GM19023 (cell line): ENCODE measurements at regions not wholly inside any gene's neighbourhood (a gene's known extent, or its start where the extent isn't known, plus 50 kb on each side); places are given as distances from the start of the nearest gene placed in this dataset.
"Not testable (repeated sequence)": the region's sequence is repeated elsewhere in the genome, so short reads cannot be mapped to it uniquely, and the experiment has no call there.

ENCODE experiments used
- ATAC-seq: cut with Tn5 transposase; IDR thresholded peaks from one replicate; pipeline ENCODE4 v1.9.1; 2021; ENCODE audit warnings: mild to moderate bottlenecking, moderate library complexity; ENCODE audit not compliant: unreplicated experiment

DNA sequence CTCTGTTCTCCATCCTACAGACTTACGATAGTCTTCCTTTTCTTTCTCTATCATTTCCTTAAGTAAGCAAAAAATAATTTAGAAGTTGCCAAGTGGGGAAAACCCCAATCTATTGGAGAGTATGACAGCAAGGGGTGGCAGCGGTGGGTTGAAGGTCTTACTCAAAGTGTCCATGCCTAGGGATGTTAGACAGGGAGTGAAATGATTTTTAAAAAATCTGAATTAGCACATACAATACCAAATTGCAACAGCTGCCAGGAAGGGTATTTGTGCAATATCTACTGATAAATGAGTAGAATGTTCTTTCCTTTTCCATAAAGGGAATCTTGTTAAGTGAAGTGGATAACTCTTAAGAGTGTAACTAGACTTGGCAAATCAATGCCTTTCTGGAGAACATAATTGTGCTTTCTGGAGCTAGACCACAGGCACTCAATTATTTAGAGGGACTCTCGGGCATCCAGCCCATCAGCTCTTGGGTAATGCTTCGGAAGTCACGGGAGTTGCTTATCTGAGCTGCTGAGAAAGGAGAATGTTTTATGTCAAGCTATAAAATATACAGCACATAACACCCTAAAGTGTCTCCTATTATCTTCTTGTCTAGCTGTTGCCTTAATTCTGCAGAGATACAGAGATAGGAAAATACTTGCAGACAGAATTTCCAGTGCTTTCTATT lies 151.5 kb downstream of the KCNJ2 start:
- no peak for ATAC-seq

DNA sequence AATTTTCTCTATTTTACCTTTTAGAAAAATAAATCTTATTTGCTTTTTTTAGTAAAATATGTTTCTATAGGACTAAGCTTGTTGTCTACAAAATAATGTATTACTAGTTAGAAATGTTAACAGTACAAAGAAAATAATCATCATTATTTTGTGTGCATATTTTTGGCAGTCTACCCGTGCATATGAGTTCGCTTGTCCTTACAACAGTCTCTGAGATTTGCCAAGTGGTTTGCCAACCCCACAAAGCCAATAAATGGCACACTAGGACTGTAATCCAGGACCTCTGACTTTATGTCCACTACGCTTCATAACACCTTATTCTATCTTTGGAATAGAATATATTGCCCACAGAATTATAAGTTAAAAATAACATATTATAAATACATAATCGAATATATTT lies 152.0 kb downstream of the KCNJ2 start:
- no peak for ATAC-seq

- ATAC-seq, result no peak
Measured at GRCh38 chr17:70323269-70323668, 153.9 kb downstream of the KCNJ2 start.

- ATAC-seq, result no peak
Measured at GRCh38 chr17:70324031-70324430, 154.7 kb downstream of the KCNJ2 start.

GRCh38 chr17:70327279-70327678 lies 157.9 kb downstream of the KCNJ2 start:
- no peak for ATAC-seq

GRCh38 chr17:70327723-70328122 lies 158.4 kb downstream of the KCNJ2 start:
- ATAC-seq, result no peak

- ATAC-seq, result no peak
Measured at GRCh38 chr17:70329721-70330120, 160.4 kb downstream of the KCNJ2 start.

GRCh38 chr17:70331066-70331465 lies 161.7 kb downstream of the KCNJ2 start:
- not testable (repeated sequence) for ATAC-seq

GRCh38 chr17:70332356-70333210 lies 163.3 kb downstream of the KCNJ2 start:
- ATAC-seq, result no peak

GRCh38 chr17:70336411-70336810 lies 167.1 kb downstream of the KCNJ2 start:
- ATAC-seq, result no peak

GRCh38 chr17:70338946-70339354 lies 169.6 kb downstream of the KCNJ2 start:
- no peak for ATAC-seq

DNA sequence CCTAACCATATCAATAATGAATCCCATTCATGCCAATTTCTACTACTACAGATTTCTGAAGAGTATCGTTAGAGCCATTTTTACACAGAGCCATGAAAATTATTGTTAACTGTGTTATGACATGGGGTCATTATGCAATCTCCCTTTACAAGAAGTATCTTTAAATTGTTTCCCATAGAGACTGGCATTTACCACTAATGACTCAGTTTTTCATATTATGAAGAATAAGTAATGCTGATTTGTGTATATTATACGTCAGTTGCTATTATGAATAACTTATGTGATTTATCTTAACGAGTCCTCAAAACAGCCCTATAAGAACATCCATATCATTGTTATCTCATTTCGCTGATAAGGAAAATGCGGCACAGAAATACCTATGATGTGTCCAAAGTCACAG lies 173.8 kb downstream of the KCNJ2 start:
- no peak for ATAC-seq

- no peak for ATAC-seq
Measured at GRCh38 chr17:70344386-70345060, 175.2 kb downstream of the KCNJ2 start.

DNA sequence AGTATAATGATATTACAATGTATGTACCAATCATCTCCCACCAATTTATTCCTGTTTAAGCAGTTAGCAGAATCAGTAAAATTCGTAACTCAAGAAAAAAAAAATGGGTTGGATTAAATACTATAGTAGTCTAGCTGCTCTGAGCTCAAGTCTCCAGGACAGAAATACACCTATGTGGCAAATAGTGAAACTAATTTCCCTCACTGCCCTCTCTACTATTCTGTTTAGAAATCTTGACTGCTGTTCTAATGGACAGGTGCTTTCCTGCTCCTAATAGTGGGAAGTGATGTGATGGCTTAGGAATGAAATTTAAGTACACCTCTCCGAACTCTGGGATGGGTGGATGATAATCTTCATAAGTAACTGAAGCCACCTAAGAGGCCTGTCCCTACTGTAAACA lies 175.7 kb downstream of the KCNJ2 start:
- no peak for ATAC-seq

DNA sequence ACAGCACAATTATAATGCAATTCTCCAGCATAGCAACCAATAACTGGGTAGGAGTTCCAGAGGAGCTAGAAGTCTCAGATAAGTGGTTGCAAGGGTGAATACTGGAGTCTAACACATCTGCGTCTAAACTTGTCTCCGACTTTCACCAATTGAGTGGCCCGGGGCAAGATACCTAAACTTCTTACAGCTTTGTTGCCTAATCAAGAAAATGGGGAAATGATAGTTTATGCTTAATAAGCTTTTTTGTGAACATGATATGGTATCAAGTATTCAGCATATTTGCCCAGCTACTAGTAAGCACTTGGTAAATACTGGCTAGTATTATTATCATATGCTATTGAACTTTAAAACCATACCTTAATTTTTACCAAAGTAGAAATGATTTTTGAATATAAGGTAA lies 183.5 kb downstream of the KCNJ2 start:
- ATAC-seq, result no peak

DNA sequence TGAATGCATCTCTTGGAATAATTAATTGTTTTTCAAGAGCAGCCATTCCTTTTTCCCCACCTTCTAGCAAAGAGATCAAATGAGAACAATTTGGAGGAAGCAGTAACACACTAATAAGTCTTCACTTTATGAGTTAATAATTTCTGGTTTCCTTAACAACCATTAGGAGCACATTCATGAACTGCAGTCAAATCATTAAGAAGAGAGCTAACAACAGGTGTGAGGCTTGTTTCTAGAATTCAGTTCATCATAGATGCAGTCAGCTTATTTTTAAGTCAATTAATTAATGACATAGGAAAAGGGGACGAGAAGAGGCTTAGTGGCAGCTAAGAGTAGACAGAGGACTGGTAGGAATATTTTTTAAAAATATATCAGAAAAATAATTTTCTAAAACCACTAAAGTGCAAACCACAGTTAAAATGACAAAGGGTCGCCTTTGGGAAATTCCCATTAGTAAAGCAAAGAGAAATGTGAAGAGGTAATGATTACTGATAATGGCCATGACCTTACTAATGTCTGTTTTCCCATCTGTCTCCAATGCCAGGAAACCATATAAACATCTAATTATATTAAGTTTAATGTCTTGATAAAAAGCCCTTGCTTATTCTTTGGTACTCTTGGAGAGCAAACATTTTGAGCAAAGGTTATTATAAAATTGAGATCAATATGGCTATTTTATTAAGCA lies 184.2 kb downstream of the KCNJ2 start:
- ATAC-seq, result no peak

DNA sequence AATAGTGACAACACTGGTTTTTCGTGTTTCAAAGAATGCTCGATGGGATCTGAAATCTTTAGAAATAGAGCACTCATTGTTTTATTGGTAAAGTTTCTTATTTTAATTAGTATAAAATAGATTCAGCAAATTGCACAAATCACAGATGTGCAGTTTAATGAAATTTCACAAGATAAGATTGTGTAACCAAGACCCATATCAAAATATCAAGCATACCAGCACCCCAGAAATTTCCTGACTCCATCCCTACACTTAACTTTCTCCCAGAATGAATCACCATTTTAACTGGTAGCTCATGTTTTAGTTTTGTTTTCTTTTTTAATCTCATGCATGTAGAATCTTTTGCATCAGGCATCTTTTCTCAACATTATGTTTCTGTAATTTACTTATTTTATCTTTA lies 185.9 kb downstream of the KCNJ2 start:
- ATAC-seq, result no peak

DNA sequence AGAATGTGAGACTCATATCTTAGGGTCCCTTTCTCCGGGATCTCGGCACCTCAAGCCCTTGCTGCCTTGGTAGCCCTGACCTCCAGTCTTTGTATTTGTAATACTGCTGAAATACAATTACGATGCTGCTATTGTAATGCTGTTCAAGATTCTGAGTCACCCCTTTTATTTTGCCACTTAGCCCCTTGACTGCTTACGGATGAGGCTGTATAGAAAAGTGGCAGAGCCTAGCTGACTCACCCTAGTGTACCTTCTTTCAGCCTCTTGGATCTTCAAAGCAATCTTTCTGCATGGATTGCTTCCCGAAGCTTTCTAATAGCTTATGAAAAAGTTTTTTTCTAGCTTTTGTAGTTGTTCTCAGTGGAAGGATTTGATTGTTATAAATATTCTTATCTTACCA lies 187.9 kb downstream of the KCNJ2 start:
- no peak for ATAC-seq

GRCh38 chr17:70365091-70365583 lies 195.8 kb downstream of the KCNJ2 start:
- ATAC-seq, result peak; percentile 69

- no peak for ATAC-seq
Measured at GRCh38 chr17:70366386-70366785, 197.1 kb downstream of the KCNJ2 start.

GRCh38 chr17:70368011-70368410 lies 198.7 kb downstream of the KCNJ2 start:
- no peak for ATAC-seq
